HG02763 (cell line): ENCODE measurements at regions not wholly inside any gene's neighbourhood (a gene's known extent, or its start where the extent isn't known, plus 50 kb on each side); places are given as distances from the start of the nearest gene placed in this dataset.

ENCODE experiments used
- ATAC-seq: cut with Tn5 transposase; IDR thresholded peaks from one replicate; pipeline ENCODE4 v1.9.1; 2021; ENCODE audit warnings: mild to moderate bottlenecking, moderate library complexity; ENCODE audit not compliant: unreplicated experiment

DNA sequence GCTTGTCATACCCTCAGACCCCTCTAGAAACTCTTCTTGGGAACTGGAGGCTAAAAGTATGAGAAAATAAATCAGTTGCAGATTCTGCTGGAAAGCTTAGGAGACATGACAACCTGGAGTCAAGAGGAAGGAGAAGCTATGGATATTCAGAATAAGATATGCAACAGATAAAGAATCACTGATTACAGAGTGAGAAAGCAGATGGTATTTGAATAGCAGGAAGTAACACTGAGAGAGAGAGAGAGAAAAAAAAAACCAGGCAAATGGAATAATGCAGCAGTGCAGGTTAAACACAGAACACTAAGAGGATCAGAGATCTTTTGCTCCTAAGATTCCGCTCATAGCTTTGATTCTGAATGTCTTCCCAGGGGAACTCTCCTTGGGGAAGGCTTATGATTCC is 1284.1 kb upstream of the NXPH2 start:
- no peak for ATAC-seq

- ATAC-seq, result no peak
Measured at GRCh38 chr2:140063356-140063755, 1283.2 kb upstream of the NXPH2 start.

- ATAC-seq, result no peak
Measured at GRCh38 chr2:140061240-140061639, 1281.0 kb upstream of the NXPH2 start.

- no peak for ATAC-seq
Measured at GRCh38 chr2:140057928-140058327, 1277.7 kb upstream of the NXPH2 start.

- ATAC-seq, result no peak
Measured at GRCh38 chr2:140041811-140042210, 1261.6 kb upstream of the NXPH2 start.

DNA sequence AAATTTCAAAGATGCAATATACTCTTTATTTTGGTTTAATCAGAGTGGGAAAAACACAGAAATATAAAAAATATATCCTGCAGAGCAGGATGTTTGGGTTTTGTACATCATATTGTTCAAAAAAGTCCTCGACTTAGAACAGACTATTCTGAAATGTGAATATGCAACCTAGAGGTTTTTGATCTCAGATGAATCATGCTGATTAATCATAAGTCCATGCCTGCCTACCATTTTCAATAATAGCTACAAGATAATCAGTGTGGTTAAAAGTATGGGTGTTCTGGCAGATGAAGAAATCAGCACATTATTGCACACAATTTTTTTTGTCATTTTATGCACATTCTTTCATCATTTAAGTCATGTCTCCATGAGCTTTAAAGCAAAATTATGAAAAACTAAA is 1261.0 kb upstream of the NXPH2 start:
- no peak for ATAC-seq

DNA sequence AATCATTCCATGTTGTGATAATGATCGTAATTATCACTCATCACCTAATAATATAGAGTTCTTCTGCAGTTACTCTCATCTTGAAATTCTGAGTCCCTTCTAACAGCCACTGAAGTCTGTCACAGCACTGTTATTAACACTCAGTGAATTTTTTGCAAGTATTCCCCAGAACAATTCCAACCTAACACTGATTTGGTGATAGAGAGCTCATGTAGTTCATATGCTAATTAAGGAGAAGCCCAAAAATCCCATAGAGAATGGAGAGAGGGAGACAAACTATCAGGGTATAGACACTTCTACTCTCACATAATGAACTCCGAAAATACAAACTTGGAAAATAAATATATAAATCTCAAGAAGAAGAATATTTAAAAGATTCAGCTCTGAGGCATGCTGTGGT is 1253.4 kb upstream of the NXPH2 start:
- no peak for ATAC-seq

DNA sequence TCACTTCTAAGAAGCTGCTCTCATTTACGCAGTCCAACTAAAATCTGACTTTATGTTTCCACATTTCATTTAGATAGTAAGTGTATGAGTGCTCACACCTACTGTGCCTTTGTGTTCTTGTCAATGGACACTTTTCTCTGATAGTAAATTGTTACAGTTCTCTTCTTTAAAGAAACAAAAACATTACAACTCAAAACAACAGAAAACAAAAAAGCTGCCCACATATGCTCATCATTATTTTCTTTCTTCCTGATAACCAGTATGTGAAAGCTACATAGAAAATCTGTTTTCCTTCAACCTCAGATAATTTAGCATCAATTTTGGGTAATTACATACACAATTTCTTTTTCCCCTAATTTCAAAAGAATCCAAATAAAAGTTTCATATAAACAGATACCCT is 1247.8 kb upstream of the NXPH2 start:
- no peak for ATAC-seq

GRCh38 chr2:140027320-140027719 is 1247.1 kb upstream of the NXPH2 start:
- no peak for ATAC-seq

DNA sequence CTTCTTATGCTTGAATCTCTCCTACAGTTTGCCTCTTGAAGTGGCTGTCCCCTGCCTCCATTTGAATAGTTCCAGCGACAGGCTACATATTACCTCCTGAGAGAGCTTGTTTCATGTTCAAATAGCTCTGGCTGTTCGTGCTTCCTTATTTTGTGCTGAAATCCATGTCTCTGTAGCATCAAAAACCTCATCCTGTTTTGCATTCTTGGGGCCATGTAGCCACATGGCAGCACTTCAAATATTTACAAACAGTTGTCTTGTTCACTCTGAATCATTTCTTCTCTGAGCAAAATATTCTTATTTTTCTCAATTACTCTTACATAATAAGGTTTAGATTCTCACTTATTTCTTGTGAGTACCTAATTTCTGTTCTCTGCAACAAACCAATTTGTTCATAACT is 1243.1 kb upstream of the NXPH2 start:
- no peak for ATAC-seq

DNA sequence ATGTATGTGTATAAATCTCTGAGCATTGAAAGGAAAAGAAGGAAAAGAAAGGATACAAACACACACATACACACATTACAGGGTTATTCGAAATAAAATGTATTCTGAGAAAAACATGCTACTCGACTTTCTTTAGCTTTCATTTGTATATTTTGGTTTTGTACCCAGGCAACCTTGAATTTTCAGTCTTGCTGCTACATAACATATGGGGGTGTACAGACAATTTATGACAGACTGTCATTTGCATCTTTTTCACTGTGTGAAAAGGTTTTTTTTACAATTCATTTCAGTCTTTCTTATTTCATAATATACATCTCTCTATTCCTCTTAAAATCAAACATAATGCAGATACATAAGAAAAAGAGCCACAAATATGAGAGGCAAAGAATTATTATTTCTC is 1238.4 kb upstream of the NXPH2 start:
- no peak for ATAC-seq

GRCh38 chr2:140014204-140014546 is 1234.0 kb upstream of the NXPH2 start:
- no peak for ATAC-seq

DNA sequence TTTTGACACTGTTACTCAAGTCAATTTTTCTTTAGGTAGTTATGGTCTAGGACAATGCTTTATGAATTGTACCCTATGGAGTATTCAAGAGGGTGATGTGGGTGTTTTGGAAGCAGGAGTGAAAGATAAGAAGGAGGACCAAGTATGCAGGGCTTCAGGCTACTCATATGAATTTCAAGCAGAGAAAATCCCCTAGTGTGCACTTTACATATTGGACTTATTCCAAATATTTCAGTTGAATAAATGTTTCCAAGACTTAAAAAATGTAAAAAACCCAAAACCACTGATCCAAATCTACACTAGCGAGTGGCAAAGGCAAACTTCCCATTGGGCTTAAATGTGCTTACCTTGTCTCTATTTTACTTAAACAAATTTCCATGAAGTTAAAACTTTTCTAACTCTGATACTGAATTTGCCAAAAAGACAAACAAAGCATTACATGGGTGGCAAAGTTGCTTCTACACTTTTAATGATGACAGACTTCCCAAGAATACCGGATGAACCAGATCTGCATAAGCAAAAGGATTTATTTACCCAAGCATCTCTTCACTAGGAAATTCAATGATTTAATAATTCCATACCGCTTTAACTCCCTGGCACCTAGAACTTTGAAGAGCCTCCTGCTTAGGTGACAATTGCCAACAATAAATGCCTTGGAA is 1233.5 kb upstream of the NXPH2 start:
- ATAC-seq, result no peak

DNA sequence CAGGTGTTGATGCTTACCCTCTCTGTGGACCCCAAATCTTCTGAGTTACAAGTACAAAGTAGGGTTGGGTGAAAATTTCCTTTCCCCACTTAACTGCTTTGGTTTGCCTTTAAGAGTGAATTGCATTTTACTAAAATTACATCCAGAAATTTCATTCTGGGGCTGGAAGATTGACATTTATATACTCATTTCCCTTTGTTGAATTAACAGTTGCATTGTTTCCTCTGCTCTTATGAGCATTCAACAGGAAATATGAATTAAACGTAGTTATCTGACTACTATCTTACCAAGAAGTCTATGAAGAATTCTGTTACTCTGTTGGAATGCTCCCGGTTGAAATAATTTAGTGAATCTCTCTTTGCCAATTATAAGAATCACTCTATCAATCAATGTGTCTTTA is 1231.1 kb upstream of the NXPH2 start:
- ATAC-seq, result no peak

- no peak for ATAC-seq
Measured at GRCh38 chr2:140002110-140002509, 1221.9 kb upstream of the NXPH2 start.

GRCh38 chr2:139992711-139993345 is 1212.6 kb upstream of the NXPH2 start:
- no peak for ATAC-seq

- ATAC-seq, result no peak
Measured at GRCh38 chr2:139992078-139992477, 1211.9 kb upstream of the NXPH2 start.

GRCh38 chr2:139990646-139991335 is 1210.6 kb upstream of the NXPH2 start:
- no peak for ATAC-seq

DNA sequence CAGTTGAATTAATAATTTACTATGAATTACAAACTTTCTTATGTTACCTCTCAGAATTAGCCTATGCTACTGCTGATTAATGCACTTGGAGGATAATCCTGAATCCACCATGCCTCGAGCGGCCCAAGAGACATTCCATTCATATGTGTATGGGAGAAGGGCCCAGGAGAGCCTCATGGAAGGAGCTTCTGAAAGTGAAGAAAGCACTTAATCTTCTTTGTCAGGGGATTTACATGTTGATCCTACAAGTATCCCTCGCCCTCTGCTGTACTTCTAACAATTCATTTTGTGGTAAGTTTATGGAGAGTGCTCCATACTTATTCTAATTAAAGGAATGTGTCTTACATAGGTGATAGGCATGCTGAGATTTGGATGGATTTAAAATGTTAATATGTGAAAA is 1189.1 kb upstream of the NXPH2 start:
- ATAC-seq, result no peak

- ATAC-seq, result no peak
Measured at GRCh38 chr2:139968588-139968987, 1188.4 kb upstream of the NXPH2 start.

DNA sequence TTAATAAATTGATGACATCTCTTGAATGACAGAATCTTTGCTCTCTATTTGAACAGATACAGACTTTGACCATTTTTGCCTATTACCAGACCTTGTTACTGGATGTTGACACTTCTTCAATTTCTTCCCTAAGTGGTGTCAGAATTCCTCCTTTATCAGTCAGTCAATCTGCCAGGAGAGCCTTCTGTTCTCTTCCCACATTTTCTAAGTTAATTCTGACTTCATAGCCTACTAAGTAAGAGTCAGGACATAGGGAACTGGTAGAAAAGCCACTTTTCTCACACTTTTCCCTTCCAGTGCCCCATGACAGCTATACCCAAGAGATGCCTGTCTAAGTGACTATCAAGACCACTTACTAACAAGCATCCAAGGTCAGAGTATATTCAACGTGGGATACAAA is 1187.5 kb upstream of the NXPH2 start:
- ATAC-seq, result no peak

DNA sequence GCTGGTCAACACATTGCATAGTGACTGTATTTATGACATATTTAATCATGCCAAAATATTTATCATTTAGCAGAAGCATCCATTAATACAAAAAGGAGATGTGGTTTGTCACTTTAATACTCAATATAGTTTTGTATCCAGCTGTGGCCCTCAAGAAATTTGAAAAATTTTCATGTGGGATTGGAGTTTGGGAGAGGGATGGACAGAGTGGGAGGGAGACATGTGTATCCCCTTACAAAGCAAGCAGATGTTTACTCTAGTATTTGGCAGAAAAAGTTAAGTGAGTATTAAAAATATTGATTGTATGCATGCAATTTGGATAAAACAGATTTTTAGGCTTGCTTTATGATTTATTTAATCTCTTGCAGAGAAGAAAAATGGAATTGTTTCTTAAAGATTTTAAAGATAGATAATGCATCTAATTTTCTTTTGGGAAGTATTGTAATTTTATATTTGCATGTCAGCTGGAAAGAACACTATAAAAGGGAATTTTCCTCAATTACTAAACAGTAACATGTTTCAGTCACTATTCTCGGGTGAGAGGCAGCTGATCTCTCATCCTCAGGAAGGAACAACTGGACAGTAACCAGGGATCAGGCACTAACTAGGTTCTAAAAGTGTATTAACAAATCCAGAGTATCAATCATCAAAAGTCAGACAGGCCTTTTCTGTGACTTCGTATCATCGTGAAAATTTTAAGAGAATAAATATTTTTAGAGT is 1184.7 kb upstream of the NXPH2 start:
- no peak for ATAC-seq
